ENCODE measurements at regions not wholly inside any gene's neighbourhood (a gene's known extent, or its start where the extent isn't known, plus 50 kb on each side); places are given as distances from the start of the nearest gene placed in this dataset.

- no peak for TF ChIP-seq CTCF (IDR thresholded peaks at IDR 0.05)
- no peak for TF ChIP-seq POLR2AphosphoS5 (IDR thresholded peaks at IDR 0.05; ENCODE audit: low read depth, low read length)
- no peak for TF ChIP-seq TCF7L2 (IDR thresholded peaks at IDR 0.05; ENCODE audit: low read depth, low read length)
These were observed 346.7 kb downstream of the TRIML1 start for GRCh38 chr4:188485906-188486305.
